Natural killer cell (primary cell): ENCODE measurements at regions not wholly inside any gene's neighbourhood (a gene's known extent, or its start where the extent isn't known, plus 50 kb on each side); places are given as distances from the start of the nearest gene placed in this dataset.

ENCODE experiments used
- ATAC-seq, 3 donors: fragments of 150-1000 bp in 2 of 3; fragments of 200-7000 bp in 1 of 3; cut with Tn5 transposase; 1 replicate in 1 of 3; 2 replicates in 2 of 3; pipeline ENCODE4 v1.10.0; 2021; ENCODE audit warnings: mild to moderate bottlenecking in 2 of 3, moderate library complexity in 2 of 3
- DNase-seq, 2 donors: peaks; one replicate each; pipeline versions ENCODE4 v3.0.0 to v3.0.0-alpha.2; 2013 to 2021; ENCODE audit warnings: mixed read lengths in 1 of 2
- H3K27ac ChIP-seq: one replicate; pipeline ENCODE4 v1.5.1; 2013; ENCODE audit warnings: mild to moderate bottlenecking, low read length
- H3K27me3 ChIP-seq: one replicate; pipeline ENCODE4 v1.6.1; 2013; ENCODE audit warnings: low read length; ENCODE audit not compliant: control insufficient read depth, insufficient read depth
- H3K36me3 ChIP-seq: one replicate; pipeline ENCODE4 v1.6.1; 2013; ENCODE audit warnings: low read length; ENCODE audit not compliant: control insufficient read depth, insufficient read depth
- H3K4me1 ChIP-seq: one replicate; pipeline ENCODE4 v1.6.1; 2013; ENCODE audit warnings: low read length; ENCODE audit not compliant: control insufficient read depth, insufficient read depth
- H3K4me3 ChIP-seq: one replicate; pipeline ENCODE4 v1.5.1; 2013; ENCODE audit warnings: low read length
- H3K9me3 ChIP-seq: one replicate; pipeline ENCODE4 v1.6.1; 2013; ENCODE audit warnings: low read length; ENCODE audit not compliant: control insufficient read depth, insufficient read depth
- H3K27ac Mint-ChIP-seq, 2 donors: one replicate each; pipeline ENCODE4 v1.8.0; 2022; ENCODE audit warnings: mild to moderate bottlenecking in 2 of 2, mixed read lengths in 2 of 2, moderate library complexity in 1 of 2
- H3K27me3 Mint-ChIP-seq, 2 donors: one replicate each; pipeline ENCODE4 v1.8.0; 2022; ENCODE audit warnings: low read depth in 2 of 2, mixed read lengths in 2 of 2
- H3K36me3 Mint-ChIP-seq: one replicate; pipeline ENCODE4 v1.8.0; 2022; ENCODE audit warnings: mixed read lengths
- H3K4me1 Mint-ChIP-seq, 2 donors: one replicate each; pipeline ENCODE4 v1.8.0; 2022; ENCODE audit warnings: mixed read lengths in 2 of 2
- H3K4me3 Mint-ChIP-seq: one replicate; pipeline ENCODE4 v1.8.0; 2022; ENCODE audit warnings: mild to moderate bottlenecking, moderate library complexity, mixed read lengths
- H3K9me3 Mint-ChIP-seq, 2 donors: one replicate each; pipeline ENCODE4 v1.8.0; 2022; ENCODE audit warnings: mixed read lengths in 2 of 2
- WGBS: methylation state at CpG from one replicate; pipeline ENCODE4 v1.1.7; 2013; ENCODE audit warnings: missing lambda C conversion rate; ENCODE audit not compliant: insufficient coverage; 5-methylcytosine and 5-hydroxymethylcytosine counted together
- intact Hi-C: fragments of 100-400 bp; cut with micrococcal nuclease; formaldehyde crosslinking; loops from one replicate; pipeline ENCODE4 v1.14.2; 2022
- TF ChIP-seq, protein P1 (sequence below): fragments of 200-600 bp; IDR thresholded peaks from one replicate; pipeline ENCODE4 v1.8.0; 2022; ENCODE audit warnings: antibody characterized with exemption

DNA sequence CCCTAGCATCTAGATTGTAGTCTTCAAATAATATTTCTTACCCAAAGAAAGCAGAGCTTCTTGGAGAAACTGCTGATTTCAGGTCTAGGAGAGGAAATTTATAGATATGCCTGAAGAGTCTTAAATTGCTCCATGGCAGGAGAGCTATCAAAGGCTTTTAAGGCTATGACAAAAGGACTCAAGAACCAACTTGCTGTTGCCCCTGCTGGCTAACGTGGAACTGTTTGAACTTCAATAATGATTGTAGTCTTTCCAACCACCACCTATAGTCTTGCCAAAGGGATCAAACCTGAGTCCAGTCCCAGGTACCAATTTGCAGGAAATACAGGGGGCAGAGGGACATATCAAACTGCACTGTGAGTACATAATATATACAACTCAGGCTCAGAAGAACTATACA lies 336.2 kb upstream of the ESRRG start:
- Mint-ChIP-seq H3K27ac (no peak overlapping the region), H3K36me3 (no peaks in the 10 kb centered on the region), H3K9me3 (peaks cover 3 to 7% of the 10 kb centered on the region in 2 donors), H3K4me3 (no peak overlapping the region), H3K27me3 (no peaks in the 10 kb centered on the region), H3K4me1 (no peaks in the 10 kb centered on the region)
- TF ChIP-seq, protein P1, sequence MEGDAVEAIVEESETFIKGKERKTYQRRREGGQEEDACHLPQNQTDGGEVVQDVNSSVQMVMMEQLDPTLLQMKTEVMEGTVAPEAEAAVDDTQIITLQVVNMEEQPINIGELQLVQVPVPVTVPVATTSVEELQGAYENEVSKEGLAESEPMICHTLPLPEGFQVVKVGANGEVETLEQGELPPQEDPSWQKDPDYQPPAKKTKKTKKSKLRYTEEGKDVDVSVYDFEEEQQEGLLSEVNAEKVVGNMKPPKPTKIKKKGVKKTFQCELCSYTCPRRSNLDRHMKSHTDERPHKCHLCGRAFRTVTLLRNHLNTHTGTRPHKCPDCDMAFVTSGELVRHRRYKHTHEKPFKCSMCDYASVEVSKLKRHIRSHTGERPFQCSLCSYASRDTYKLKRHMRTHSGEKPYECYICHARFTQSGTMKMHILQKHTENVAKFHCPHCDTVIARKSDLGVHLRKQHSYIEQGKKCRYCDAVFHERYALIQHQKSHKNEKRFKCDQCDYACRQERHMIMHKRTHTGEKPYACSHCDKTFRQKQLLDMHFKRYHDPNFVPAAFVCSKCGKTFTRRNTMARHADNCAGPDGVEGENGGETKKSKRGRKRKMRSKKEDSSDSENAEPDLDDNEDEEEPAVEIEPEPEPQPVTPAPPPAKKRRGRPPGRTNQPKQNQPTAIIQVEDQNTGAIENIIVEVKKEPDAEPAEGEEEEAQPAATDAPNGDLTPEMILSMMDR = no peak
- intact Hi-C loops = no loop called here
- no peak overlapping the region for H3K27ac ChIP-seq
- H3K9me3 ChIP-seq = peaks cover 3% of the 10 kb centered on the region
- no peaks in the 10 kb centered on the region for H3K36me3 ChIP-seq
- H3K27me3 ChIP-seq = no peaks in the 10 kb centered on the region
- no peaks in the 10 kb centered on the region for H3K4me1 ChIP-seq
- DNase-seq (no peak), ATAC-seq (no peak)
- 84% methylated on average over 1 of the region's 1 CpG for WGBS
- no peak overlapping the region for H3K4me3 ChIP-seq

DNA sequence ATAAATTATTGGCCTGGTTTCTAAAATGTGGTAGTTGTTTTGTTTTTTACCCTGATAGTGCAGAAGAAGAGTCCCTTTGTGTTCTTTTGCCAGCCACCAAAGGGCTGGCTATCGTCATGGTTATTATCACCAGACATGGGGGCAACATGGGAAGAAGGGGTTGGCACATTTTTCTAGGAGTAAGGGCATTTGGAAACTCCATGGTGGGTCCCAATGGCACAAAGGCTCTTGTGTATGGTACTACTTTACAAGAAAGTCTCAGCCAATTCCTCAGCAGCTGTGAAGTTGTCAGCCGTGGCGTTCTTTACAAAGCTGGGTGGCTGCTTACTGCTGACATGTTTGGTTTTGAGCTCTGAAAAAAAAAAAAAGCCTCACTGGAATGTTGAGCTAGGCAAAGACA lies 330.4 kb upstream of the ESRRG start:
- Histone ChIP-seq H3K4me1 (no peaks in the 10 kb centered on the region), H3K36me3 (no peaks in the 10 kb centered on the region), H3K27ac (no peak overlapping the region), H3K4me3 (no peak overlapping the region), H3K27me3 (no peaks in the 10 kb centered on the region), H3K9me3 (peaks cover 3% of the 10 kb centered on the region)
- no peak overlapping the region for H3K4me3 Mint-ChIP-seq
- WGBS = 95% methylated on average over 3 of the region's 3 CpGs
- intact Hi-C loops = no loop called here
- no peak for ATAC-seq
- no peak for DNase-seq
- H3K9me3 Mint-ChIP-seq = peaks cover 9 to 13% of the 10 kb centered on the region in 2 donors
- no peaks in the 10 kb centered on the region for H3K4me1 Mint-ChIP-seq
- H3K27ac Mint-ChIP-seq = no peak overlapping the region
- no peaks in the 10 kb centered on the region for H3K27me3 Mint-ChIP-seq
- H3K36me3 Mint-ChIP-seq = no peaks in the 10 kb centered on the region
- TF ChIP-seq, protein P1 = no peak

DNA sequence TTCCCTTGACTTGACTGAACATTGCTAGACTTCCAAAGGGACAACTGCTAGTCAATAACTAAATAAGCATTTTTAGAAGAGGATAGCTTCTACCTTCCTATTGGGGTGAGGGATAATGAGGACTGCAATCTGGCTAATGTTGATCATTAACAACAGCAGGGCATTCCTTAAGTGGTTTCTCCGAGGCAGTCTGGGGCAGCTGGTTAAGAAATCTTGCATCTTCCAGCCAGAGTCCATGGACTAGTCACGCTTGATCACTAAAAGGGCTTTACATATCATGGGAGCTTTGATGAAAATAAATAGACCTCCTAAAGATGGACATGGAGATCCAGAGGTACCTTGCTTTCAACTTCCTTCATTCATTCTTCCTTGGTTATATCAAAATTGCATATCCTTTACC lies 329.4 kb upstream of the ESRRG start:
- Histone ChIP-seq H3K36me3 (no peaks in the 10 kb centered on the region), H3K4me1 (no peaks in the 10 kb centered on the region), H3K27me3 (no peaks in the 10 kb centered on the region), H3K4me3 (no peak overlapping the region), H3K27ac (no peak overlapping the region), H3K9me3 (peaks cover 3% of the 10 kb centered on the region)
- no peak overlapping the region for H3K4me3 Mint-ChIP-seq
- H3K4me1 Mint-ChIP-seq = no peaks in the 10 kb centered on the region
- intact Hi-C loops = no loop called here
- TF ChIP-seq, protein P1 = no peak
- H3K27ac Mint-ChIP-seq = no peak overlapping the region
- 90% methylated on average over 1 of the region's 2 CpGs for WGBS
- H3K36me3 Mint-ChIP-seq = peaks cover 5% of the 10 kb centered on the region
- ATAC-seq (no peak), DNase-seq (no peak)
- H3K9me3 Mint-ChIP-seq = peaks cover 11 to 15% of the 10 kb centered on the region in 2 donors
- H3K27me3 Mint-ChIP-seq = no peaks in the 10 kb centered on the region

DNA sequence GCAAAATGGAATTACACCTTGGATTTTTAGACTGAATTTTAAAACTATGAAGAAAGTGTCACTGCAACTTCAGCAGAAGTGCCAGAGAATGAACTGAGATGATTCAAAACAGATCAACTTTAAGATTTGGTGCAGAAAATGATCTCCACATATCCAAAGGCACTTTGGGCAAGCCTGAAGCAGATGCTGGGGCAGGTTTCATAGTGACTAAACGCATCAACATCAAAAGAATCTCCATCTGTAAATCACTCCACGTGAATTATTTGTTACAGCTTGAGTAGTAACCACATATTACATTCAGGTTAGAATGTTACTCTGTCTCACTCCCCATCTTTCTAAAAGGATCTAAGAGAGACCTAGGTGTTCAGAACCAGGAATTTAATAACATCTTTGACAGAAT lies 329.0 kb upstream of the ESRRG start:
- TF ChIP-seq, protein P1 = no peak
- no peak overlapping the region for H3K27ac ChIP-seq
- no peak overlapping the region for H3K4me3 ChIP-seq
- no peaks in the 10 kb centered on the region for H3K4me1 ChIP-seq
- no peak for DNase-seq
- Mint-ChIP-seq H3K36me3 (peaks cover 9% of the 10 kb centered on the region), H3K4me1 (no peaks in the 10 kb centered on the region), H3K9me3 (peaks cover 13 to 16% of the 10 kb centered on the region in 2 donors), H3K27ac (no peak overlapping the region), H3K4me3 (no peak overlapping the region), H3K27me3 (no peaks in the 10 kb centered on the region)
- H3K36me3 ChIP-seq = no peaks in the 10 kb centered on the region
- intact Hi-C loops = no loop called here
- ATAC-seq = no peak
- peaks cover 3% of the 10 kb centered on the region for H3K9me3 ChIP-seq
- 80% methylated on average over 2 of the region's 2 CpGs for WGBS
- no peaks in the 10 kb centered on the region for H3K27me3 ChIP-seq
